ENCODE measurements at regions not wholly inside any gene's neighbourhood (a gene's known extent, or its start where the extent isn't known, plus 50 kb on each side); places are given as distances from the start of the nearest gene placed in this dataset.
"Not testable (repeated sequence)": the region's sequence is repeated elsewhere in the genome, so short reads cannot be mapped to it uniquely, and the experiment has no call there.

GRCh38 chr10:118423800-118424442 is 81.8 kb upstream of the FAM204A start:
- DNase-seq (ENCODE audit: low read depth in 1 of 2, low spot score in 1 of 2) = peak; percentile 11 to 49

GRCh38 chr10:118422241-118422640 is 80.1 kb upstream of the FAM204A start:
- no peak for DNase-seq (ENCODE audit: low read depth in 1 of 2, low spot score in 1 of 2)

GRCh38 chr10:118420049-118420448 is 77.9 kb upstream of the FAM204A start:
- DNase-seq (ENCODE audit: low read depth in 1 of 2, low spot score in 1 of 2) = not testable (repeated sequence)

- DNase-seq (ENCODE audit: low read depth in 1 of 2, low spot score in 1 of 2) = no peak
Measured at GRCh38 chr10:118412932-118413331, 70.8 kb upstream of the FAM204A start.

GRCh38 chr10:118412132-118412760 is 70.1 kb upstream of the FAM204A start:
- DNase-seq (ENCODE audit: low read depth in 1 of 2, low spot score in 1 of 2) = no peak

GRCh38 chr10:118409295-118409694 is 67.2 kb upstream of the FAM204A start:
- no peak for DNase-seq (ENCODE audit: low read depth in 1 of 2, low spot score in 1 of 2)

GRCh38 chr10:118408181-118408580 is 66.1 kb upstream of the FAM204A start:
- DNase-seq (ENCODE audit: low read depth in 1 of 2, low spot score in 1 of 2) = no peak

GRCh38 chr10:118407777-118408176 is 65.7 kb upstream of the FAM204A start:
- DNase-seq (ENCODE audit: low read depth in 1 of 2, low spot score in 1 of 2) = no peak

GRCh38 chr10:118407026-118407425 is 64.9 kb upstream of the FAM204A start:
- no peak for DNase-seq (ENCODE audit: low read depth in 1 of 2, low spot score in 1 of 2)

- DNase-seq (ENCODE audit: low read depth in 1 of 2, low spot score in 1 of 2) = no peak
Measured at GRCh38 chr10:118405928-118406327, 63.8 kb upstream of the FAM204A start.

GRCh38 chr10:118403967-118404366 is 61.8 kb upstream of the FAM204A start:
- DNase-seq (ENCODE audit: low read depth in 1 of 2, low spot score in 1 of 2) = no peak

GRCh38 chr10:118401708-118402193 is 59.6 kb upstream of the FAM204A start:
- DNase-seq (ENCODE audit: low read depth in 1 of 2, low spot score in 1 of 2) = no peak

- no peak for DNase-seq (ENCODE audit: low read depth in 1 of 2, low spot score in 1 of 2)
Measured at GRCh38 chr10:118397391-118397790, 55.3 kb upstream of the FAM204A start.

GRCh38 chr10:118395947-118396346 is 53.8 kb upstream of the FAM204A start:
- DNase-seq (ENCODE audit: low read depth in 1 of 2, low spot score in 1 of 2) = no peak

- DNase-seq (ENCODE audit: low read depth in 1 of 2, low spot score in 1 of 2) = no peak
Measured at GRCh38 chr10:118394301-118395200, 52.4 kb upstream of the FAM204A start.

GRCh38 chr10:118392761-118393160 is 50.6 kb upstream of the FAM204A start:
- no peak for DNase-seq (ENCODE audit: low read depth in 1 of 2, low spot score in 1 of 2)
